MG63 (cell line): ENCODE measurements at regions not wholly inside any gene's neighbourhood (a gene's known extent, or its start where the extent isn't known, plus 50 kb on each side); places are given as distances from the start of the nearest gene placed in this dataset.
"Not testable (repeated sequence)": the region's sequence is repeated elsewhere in the genome, so short reads cannot be mapped to it uniquely, and the experiment has no call there.

ENCODE experiments used
- DNase-seq: peaks from one replicate; pipeline ENCODE4 v3.0.0-alpha.2; 2020
- H3K27me3 ChIP-seq: fragments of 250-450 bp; sonication (Bioruptor Pico); 2 replicates; pipeline ENCODE4 v1.5.1; 2020; ENCODE audit warnings: mild to moderate bottlenecking, moderate library complexity
- H3K36me3 ChIP-seq: fragments of 250-450 bp; sonication (Bioruptor Pico); 2 replicates; pipeline ENCODE4 v1.5.1; 2020; ENCODE audit warnings: mild to moderate bottlenecking, moderate library complexity
- H3K4me3 ChIP-seq: fragments of 250-450 bp; sonication (Bioruptor Pico); 2 replicates; pipeline ENCODE4 v1.5.1; 2020; ENCODE audit warnings: mild to moderate bottlenecking, moderate library complexity
- H3K9me3 ChIP-seq: fragments of 250-450 bp; sonication (Bioruptor Pico); 2 replicates; pipeline ENCODE4 v1.5.1; 2020; ENCODE audit warnings: mild to moderate bottlenecking, moderate library complexity

DNA sequence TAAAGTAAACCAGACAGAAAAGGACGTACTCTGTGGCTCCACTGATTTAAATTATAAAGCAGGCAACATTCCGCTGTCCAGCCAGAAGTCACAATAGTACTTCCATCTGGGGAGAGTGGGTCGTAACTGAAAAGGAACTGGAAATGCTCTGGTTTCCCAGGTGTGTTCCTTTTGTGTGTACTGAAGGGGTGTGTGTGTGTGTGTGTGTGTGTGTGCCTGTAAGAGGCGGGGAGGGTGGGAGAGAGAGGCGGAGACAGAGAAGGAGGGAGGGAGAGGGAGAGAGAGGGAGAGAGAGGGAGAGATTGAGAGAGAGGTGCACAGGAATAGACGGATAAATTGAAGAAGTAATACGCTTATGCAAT, 178.4 kb upstream of the ZNF184 start:
- DNase-seq, result peak; percentile 38
- H3K9me3 ChIP-seq, result peaks cover 3% of the 10 kb centered on the region; the same call in 1 of the 2 replicates

DNA sequence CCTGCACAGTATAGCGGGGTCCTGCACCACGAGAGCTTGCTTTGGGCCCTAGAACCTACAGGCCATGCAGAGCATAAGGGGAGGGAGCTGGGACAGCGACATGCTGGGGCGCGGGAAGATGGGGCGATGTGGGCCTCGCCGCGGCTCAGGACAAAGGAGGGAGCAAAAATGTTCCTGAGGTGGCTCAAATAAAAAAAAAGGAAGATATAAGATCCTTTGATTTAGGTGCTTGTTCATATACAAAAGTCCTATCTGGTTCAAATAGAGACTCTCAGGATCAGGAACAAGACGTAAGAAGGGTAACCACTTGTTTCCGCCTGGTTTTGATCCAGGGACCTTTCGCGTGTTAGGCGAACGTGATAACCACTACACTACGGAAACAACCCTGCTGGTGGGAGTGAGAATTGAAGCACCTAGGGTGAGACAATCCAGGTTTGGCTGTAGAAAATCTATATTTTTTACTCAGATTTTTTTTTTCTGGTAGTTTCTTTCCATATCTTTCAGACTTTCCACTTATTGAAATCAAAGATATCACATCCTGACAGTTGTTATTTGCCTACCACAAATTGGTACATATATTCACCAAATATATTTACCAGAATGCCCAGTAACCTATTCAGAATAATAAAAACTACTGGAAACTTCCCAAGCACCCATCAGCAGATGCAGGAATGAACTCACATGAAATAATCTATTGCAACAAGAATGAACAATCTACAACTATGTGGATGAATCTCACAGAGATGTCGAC, 177.9 kb upstream of the ZNF184 start:
- Histone ChIP-seq H3K4me3 (no peak overlapping the region), H3K27me3 (0 out of 2 replicates have a peak, but pooled peaks cover 3% of the 10 kb centered on the region), H3K36me3 (no peaks in the 10 kb centered on the region), H3K9me3 (peaks cover 3% of the 10 kb centered on the region; the same call in 1 of the 2 replicates)
- peak; percentile 81 for DNase-seq

More for the DNA sequence above, 178.4 kb upstream of the ZNF184 start:
- Histone ChIP-seq H3K36me3 (no peaks in the 10 kb centered on the region), H3K27me3 (0 out of 2 replicates have a peak, but pooled peaks cover under 1% of the 10 kb centered on the region), H3K4me3 (no peak overlapping the region)

- Histone ChIP-seq H3K9me3 (no peaks in the 10 kb centered on the region), H3K36me3 (no peaks in the 10 kb centered on the region), H3K4me3 (no peak overlapping the region), H3K27me3 (peaks cover 5% of the 10 kb centered on the region; the same call in 1 of the 2 replicates)
- DNase-seq, result no peak
Observed at GRCh38 chr6:27644528-27644927, 171.6 kb upstream of the ZNF184 start.

GRCh38 chr6:27642744-27643456, 170.0 kb upstream of the ZNF184 start:
- Histone ChIP-seq H3K27me3 (peaks cover 5% of the 10 kb centered on the region; the same call in 1 of the 2 replicates), H3K4me3 (no peak overlapping the region), H3K9me3 (no peaks in the 10 kb centered on the region), H3K36me3 (no peaks in the 10 kb centered on the region)
- DNase-seq, result peak; percentile 41

GRCh38 chr6:27635886-27636285, 163.0 kb upstream of the ZNF184 start:
- H3K36me3 ChIP-seq, H3K4me3 ChIP-seq, H3K27me3 ChIP-seq, DNase-seq: not testable (repeated sequence)
- H3K9me3 ChIP-seq, result peaks cover 27% of the 10 kb centered on the region

DNA sequence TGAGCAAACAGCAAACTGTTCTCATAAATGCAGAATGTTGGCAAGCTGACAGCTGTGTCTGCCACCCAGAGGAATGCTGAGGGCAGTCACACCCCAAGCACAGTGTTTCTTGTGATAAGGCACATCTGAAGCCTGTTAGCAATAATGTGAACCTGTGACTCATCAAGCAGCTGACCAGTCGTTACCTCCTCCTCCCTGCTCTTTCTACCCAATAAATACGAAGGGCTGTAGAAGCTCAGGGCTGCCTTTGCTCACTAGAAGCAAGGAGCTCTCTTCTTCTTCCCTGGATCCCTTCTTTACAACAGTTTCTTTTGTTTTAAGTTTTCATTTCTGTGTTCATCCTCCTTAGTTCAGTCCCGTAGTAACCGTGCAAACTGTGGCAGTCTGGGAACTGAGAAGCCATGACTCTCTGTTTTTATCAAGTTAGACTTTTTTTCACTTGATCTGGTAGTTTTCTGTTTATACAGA, 160.3 kb upstream of the ZNF184 start:
- H3K4me3 ChIP-seq, H3K27me3 ChIP-seq, H3K36me3 ChIP-seq: not testable (repeated sequence)
- peaks cover 27% of the 10 kb centered on the region for H3K9me3 ChIP-seq
- DNase-seq, result peak; percentile 42

DNA sequence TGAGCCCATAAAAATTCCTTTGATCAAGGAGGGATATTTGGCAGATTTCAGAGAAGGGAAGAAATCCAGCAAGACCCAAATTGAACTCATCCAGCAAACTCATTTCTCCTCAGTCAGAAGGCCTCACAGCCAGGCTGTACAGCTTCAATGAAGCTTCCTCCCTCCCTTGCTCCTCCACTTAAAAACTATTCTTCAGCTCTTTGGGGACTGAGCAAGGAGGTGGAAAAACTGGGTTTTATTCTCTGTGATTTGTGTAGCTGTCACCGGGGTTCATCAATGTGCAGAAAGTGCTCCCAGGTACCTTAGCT, 158.7 kb upstream of the ZNF184 start:
- H3K36me3 ChIP-seq, result no peaks in the 10 kb centered on the region
- peak overlapping the region; percentile 67 for H3K4me3 ChIP-seq
- H3K27me3 ChIP-seq, result no peaks in the 10 kb centered on the region
- peaks cover 27% of the 10 kb centered on the region for H3K9me3 ChIP-seq
- DNase-seq, result no peak

- H3K27me3 ChIP-seq, result no peaks in the 10 kb centered on the region
Observed at GRCh38 chr6:27630727-27631608, 158.1 kb upstream of the ZNF184 start.

GRCh38 chr6:27624694-27625262, 151.9 kb upstream of the ZNF184 start:
- H3K4me3 ChIP-seq, result no peak overlapping the region
- H3K36me3 ChIP-seq, result no peaks in the 10 kb centered on the region
- H3K9me3 ChIP-seq, result no peaks in the 10 kb centered on the region
- H3K27me3 ChIP-seq, result peaks cover 6% of the 10 kb centered on the region; the same call in 1 of the 2 replicates
- no peak for DNase-seq

More at GRCh38 chr6:27630727-27631608, 158.1 kb upstream of the ZNF184 start:
- no peaks in the 10 kb centered on the region for H3K36me3 ChIP-seq
- H3K4me3 ChIP-seq, result peak overlapping the region; percentile 67
- peaks cover 23% of the 10 kb centered on the region for H3K9me3 ChIP-seq
- peak; percentile 96 for DNase-seq

DNA sequence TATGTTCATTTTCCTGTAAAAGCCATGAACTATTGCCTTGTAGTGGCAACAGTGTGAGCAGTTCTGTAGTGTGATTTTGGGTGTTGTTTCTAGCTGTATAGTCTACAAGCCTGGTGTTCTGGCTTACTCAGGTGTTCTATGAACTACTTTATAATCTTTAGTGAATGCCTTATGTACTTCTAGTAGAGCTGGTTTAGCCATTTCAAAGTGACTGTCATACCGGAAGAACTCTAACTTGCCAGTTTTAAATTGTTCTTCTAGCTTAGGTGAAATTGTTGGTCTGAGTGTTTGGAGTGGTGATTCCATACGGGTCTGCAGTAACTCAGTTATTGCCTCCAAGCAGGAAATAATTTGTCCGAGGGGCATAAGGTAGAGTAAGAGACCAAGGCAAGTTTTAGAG, 150.2 kb upstream of the ZNF184 start:
- no peaks in the 10 kb centered on the region for H3K36me3 ChIP-seq
- no peak for DNase-seq
- H3K4me3 ChIP-seq, result no peak overlapping the region
- no peaks in the 10 kb centered on the region for H3K9me3 ChIP-seq
- H3K27me3 ChIP-seq, result peaks cover 6% of the 10 kb centered on the region; the same call in 1 of the 2 replicates

DNA sequence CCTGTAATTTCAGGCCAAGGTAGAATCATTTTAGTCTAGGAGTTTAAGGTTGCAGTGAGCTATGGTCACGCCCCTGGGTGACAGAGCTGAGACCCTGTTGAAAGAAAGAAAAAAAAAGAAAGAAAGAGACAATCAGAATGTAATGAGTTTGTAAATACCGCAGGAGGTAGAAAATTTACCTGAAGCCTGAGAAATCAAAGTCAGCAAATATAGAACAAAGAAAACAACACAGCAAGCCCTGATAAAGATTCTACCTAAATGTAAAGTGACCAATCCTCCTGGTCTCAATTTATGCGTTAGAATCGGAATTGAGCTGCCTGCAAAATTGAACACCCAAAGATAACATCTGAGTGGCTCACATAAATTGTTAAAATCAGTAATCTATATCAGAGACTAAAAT, 146.5 kb upstream of the ZNF184 start:
- no peaks in the 10 kb centered on the region for H3K9me3 ChIP-seq
- no peaks in the 10 kb centered on the region for H3K36me3 ChIP-seq
- DNase-seq, result no peak
- 0 out of 2 replicates have a peak, but pooled peaks cover 4% of the 10 kb centered on the region for H3K27me3 ChIP-seq
- H3K4me3 ChIP-seq, result no peak overlapping the region

GRCh38 chr6:27617700-27618689, 145.1 kb upstream of the ZNF184 start:
- no peaks in the 10 kb centered on the region for H3K36me3 ChIP-seq
- peak overlapping the region; percentile 57 for H3K4me3 ChIP-seq
- no peaks in the 10 kb centered on the region for H3K9me3 ChIP-seq
- DNase-seq, result peak; percentile 72
- no peaks in the 10 kb centered on the region for H3K27me3 ChIP-seq

- peaks cover 2% of the 10 kb centered on the region; the same call in 1 of the 2 replicates for H3K27me3 ChIP-seq
- peak; percentile 55 for DNase-seq
- H3K9me3 ChIP-seq, result no peaks in the 10 kb centered on the region
- peak overlapping the region; percentile 57 for H3K4me3 ChIP-seq
- H3K36me3 ChIP-seq, result no peaks in the 10 kb centered on the region
Observed at GRCh38 chr6:27617046-27617687, 144.3 kb upstream of the ZNF184 start.

- no peak for DNase-seq
- no peaks in the 10 kb centered on the region for H3K36me3 ChIP-seq
- H3K27me3 ChIP-seq, result peaks cover 8% of the 10 kb centered on the region; the same call in 1 of the 2 replicates
- peak overlapping the region; percentile 57 for H3K4me3 ChIP-seq
- no peaks in the 10 kb centered on the region for H3K9me3 ChIP-seq
Observed at GRCh38 chr6:27616328-27617045, 143.6 kb upstream of the ZNF184 start.
